ENCODE measurements at regions not wholly inside any gene's neighbourhood (a gene's known extent, or its start where the extent isn't known, plus 50 kb on each side); places are given as distances from the start of the nearest gene placed in this dataset.
A peak's percentile ranks its signal among the peaks of the same experiment; 100 is the strongest.

- no peak overlapping the region for H3K27ac ChIP-seq
- TF ChIP-seq, protein P1, sequence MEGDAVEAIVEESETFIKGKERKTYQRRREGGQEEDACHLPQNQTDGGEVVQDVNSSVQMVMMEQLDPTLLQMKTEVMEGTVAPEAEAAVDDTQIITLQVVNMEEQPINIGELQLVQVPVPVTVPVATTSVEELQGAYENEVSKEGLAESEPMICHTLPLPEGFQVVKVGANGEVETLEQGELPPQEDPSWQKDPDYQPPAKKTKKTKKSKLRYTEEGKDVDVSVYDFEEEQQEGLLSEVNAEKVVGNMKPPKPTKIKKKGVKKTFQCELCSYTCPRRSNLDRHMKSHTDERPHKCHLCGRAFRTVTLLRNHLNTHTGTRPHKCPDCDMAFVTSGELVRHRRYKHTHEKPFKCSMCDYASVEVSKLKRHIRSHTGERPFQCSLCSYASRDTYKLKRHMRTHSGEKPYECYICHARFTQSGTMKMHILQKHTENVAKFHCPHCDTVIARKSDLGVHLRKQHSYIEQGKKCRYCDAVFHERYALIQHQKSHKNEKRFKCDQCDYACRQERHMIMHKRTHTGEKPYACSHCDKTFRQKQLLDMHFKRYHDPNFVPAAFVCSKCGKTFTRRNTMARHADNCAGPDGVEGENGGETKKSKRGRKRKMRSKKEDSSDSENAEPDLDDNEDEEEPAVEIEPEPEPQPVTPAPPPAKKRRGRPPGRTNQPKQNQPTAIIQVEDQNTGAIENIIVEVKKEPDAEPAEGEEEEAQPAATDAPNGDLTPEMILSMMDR (conservative IDR thresholded peaks at IDR 0.05): no peak
- TF ChIP-seq ZFX (IDR thresholded peaks at IDR 0.05): no peak
Measured at GRCh38 chr5:58185397-58185796, 274.5 kb downstream of the PLK2 start.

DNA sequence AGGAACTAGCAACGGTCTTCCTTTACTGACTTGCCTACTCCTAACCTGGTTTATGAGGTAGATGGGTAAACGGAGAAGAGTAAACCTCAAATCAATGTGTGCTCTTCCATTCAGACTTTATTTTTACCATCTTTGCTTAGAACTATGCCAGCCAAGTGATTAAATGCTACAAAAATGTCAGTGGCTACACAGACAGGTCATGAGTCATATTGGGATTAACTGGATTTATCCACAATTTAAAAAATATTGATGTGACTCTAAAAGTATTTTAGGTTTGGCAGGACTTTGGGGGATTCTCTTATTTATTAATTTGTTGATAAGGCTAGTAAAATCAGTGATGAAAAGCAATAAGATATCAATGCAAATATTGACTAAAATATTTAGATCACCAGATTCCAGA lies 275.0 kb downstream of the PLK2 start:
- TF ChIP-seq ZFX (IDR thresholded peaks at IDR 0.05): no peak
- TF ChIP-seq, protein P1 (conservative IDR thresholded peaks at IDR 0.05): no peak
- no peak overlapping the region for H3K27ac ChIP-seq

GRCh38 chr5:58183786-58184085 lies 276.1 kb downstream of the PLK2 start:
- H3K27ac ChIP-seq: no peak overlapping the region
- TF ChIP-seq, protein P1 (conservative IDR thresholded peaks at IDR 0.05): no peak
- TF ChIP-seq ZFX (IDR thresholded peaks at IDR 0.05): no peak

DNA sequence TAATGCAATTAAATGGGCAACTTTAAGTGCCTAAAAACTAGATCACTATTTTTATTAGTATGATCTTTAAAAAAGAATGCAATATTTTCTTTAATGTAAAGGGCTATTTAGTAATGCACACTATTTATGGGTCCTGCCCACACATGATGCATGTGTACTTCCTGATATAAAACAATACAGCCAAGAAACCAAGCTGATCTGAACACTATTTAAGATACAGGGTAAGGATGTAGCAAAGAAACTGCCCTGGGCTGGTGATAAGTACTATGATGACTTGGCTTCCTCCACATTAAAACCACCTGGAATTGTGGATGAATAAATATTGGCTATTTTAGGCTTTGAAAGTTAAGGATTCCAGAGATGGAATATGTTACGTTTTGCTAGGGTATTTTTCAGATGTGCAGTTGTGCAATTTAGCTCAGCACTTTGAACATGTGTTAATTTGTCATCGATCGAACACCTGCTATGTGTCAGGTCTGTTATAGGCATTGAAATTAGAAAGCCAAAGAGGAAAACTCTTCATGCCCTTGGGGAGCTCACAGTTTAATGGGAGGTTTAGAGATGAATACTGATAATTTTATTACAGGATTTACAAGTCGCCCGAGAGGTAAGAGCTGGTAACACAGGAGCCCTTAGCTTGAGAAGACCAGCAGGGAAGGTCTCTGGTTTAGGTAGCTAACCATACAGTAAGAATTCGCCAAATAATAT lies 276.7 kb downstream of the PLK2 start:
- TF ChIP-seq, protein P1 (conservative IDR thresholded peaks at IDR 0.05): no peak; the same call in 1 of the 2 replicates
- no peak for TF ChIP-seq ZFX (IDR thresholded peaks at IDR 0.05)
- peak overlapping the region; percentile 57; the same call in 1 of the 2 replicates for H3K27ac ChIP-seq

DNA sequence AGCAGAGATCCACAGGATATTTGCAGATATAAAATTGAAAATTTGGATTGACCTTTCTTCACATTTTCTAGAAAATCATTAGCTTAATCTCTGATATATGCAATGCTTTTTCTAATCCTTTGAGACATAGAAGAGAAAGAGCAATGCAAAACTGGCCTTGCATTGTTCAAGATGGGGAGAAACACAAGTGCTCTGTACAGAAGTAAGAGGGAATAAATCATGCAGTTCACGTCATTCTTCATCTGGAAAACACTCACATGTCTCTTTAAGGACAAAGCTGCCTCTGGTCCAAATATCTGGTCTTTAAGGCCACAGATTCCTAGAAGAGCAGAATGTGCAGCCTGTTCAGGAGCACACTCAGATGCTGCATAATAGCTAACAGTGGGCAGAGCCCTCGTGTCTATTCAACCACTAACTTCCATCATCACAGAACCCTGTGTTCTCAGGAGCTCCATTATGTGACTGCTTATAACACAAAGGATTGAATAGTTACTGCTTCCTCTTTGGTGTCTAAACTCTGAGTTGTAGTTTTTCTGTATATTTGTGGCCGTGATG lies 277.5 kb downstream of the PLK2 start:
- TF ChIP-seq, protein P1 (conservative IDR thresholded peaks at IDR 0.05): no peak
- TF ChIP-seq ZFX (IDR thresholded peaks at IDR 0.05): no peak
- H3K27ac ChIP-seq: peak overlapping the region; percentile 57; the same call in 1 of the 2 replicates

DNA sequence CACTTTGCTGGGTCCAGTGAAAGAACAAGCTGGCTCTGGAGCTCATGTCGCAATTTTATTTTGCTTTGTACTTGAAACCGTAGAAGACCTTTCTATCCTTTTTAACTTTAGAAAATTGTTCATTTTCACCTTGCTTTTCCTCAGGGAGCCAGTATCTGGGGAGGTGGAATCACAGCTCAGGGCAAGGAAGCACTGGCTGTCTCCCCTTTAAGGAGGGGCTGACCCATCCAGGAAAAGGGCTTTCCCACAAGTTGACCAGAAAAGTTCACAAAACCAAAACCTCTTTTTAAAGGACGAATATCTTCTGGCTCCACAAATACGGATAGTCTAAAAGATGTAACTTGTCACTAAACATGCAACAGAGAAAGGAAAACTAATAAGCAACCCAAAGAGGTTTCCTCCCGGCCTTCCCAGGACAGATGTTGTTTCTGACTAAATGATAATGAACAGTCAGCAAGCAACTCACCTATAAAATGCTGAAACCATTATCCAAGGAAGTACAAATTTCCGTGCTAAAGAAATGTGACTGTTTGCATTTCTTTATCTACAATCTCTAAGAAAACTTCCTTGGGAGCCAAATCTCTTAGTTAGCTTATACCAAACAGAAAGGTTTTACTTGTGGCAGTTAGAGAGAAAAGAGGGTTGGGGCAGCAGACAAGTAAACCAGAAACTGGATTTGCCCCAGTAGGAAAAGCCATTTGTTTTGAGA lies 278.2 kb downstream of the PLK2 start:
- TF ChIP-seq, protein P1 (conservative IDR thresholded peaks at IDR 0.05): no peak
- TF ChIP-seq ZFX (IDR thresholded peaks at IDR 0.05): no peak
- H3K27ac ChIP-seq: peak overlapping the region; percentile 59; the same call in 1 of the 2 replicates

- TF ChIP-seq ZFX (IDR thresholded peaks at IDR 0.05): no peak
- TF ChIP-seq, protein P1 (conservative IDR thresholded peaks at IDR 0.05): no peak
Measured at GRCh38 chr5:58172946-58173345, 286.9 kb downstream of the PLK2 start.

More at GRCh38 chr5:58172946-58173345, 286.9 kb downstream of the PLK2 start:
- H3K27ac ChIP-seq: no peak overlapping the region
